ENCODE measurements at regions not wholly inside any gene's neighbourhood (a gene's known extent, or its start where the extent isn't known, plus 50 kb on each side); places are given as distances from the start of the nearest gene placed in this dataset.

DNA sequence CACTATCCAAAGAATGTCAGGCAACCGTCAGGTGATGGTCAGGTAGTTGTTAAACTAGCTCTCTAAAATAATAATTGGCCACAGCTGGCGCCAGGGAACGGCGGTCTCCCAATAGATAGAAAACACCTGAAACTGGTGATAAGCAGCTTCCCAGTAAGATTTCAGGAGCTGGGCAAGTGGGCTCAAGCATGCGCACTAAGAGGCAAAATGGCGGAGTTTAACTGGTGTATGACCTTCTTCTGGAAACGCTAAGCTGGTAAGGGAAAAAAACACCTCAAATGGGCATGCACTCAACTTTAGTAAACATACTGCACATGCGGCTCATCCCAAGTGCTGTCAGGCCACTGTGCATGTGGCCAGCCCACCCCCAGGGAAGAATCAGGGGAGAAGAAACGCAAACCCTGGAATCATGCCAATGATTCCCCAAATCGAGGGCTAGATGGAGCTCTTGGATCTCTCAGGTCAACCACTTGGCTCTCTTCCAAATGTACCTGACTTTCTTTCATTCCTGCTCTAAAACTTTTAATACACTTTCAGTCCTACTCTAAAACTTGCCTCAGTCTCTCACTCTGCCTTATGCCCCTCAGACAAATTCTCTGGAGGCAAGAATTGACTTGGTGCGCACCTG, 195.0 kb downstream of the ZNF621 start:
- DNase-seq (ENCODE audit: low spot score in 2 of 2, unreplicated experiment in 2 of 2) = no peak
- TF ChIP-seq, protein P1, sequence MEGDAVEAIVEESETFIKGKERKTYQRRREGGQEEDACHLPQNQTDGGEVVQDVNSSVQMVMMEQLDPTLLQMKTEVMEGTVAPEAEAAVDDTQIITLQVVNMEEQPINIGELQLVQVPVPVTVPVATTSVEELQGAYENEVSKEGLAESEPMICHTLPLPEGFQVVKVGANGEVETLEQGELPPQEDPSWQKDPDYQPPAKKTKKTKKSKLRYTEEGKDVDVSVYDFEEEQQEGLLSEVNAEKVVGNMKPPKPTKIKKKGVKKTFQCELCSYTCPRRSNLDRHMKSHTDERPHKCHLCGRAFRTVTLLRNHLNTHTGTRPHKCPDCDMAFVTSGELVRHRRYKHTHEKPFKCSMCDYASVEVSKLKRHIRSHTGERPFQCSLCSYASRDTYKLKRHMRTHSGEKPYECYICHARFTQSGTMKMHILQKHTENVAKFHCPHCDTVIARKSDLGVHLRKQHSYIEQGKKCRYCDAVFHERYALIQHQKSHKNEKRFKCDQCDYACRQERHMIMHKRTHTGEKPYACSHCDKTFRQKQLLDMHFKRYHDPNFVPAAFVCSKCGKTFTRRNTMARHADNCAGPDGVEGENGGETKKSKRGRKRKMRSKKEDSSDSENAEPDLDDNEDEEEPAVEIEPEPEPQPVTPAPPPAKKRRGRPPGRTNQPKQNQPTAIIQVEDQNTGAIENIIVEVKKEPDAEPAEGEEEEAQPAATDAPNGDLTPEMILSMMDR (IDR thresholded peaks at IDR 0.05; ENCODE audit: unreplicated experiment) = no peak
- H3K4me1 Mint-ChIP-seq = peaks cover 15% of the 10 kb centered on the region
- no peak overlapping the region for H3K27ac Mint-ChIP-seq
- H3K27me3 Mint-ChIP-seq (ENCODE audit: low read depth) = no peaks in the 10 kb centered on the region
- H3K4me3 Mint-ChIP-seq = no peak overlapping the region
- H3K36me3 Mint-ChIP-seq = no peaks in the 10 kb centered on the region
- no peaks in the 10 kb centered on the region for H3K9me3 Mint-ChIP-seq

DNA sequence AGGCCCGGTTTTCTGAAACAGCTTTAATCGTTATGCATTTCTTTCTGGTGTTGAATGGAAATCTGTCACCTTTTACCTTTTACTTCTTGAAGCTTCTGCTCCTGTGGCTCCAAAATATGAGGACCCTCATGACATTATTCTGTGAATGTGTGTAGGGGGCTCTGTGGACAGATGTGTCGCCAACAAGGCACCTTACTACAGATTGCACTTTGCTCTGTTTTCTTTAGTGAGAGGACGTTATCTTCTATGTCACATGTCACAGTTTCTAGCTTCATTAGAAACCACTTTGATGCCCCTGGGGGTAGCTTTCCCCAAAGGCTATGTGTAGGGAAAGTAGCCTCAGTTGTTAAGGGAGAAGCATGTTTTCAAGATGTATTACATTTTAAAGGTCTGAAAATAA, 195.6 kb downstream of the ZNF621 start:
- no peak for DNase-seq (ENCODE audit: low spot score in 2 of 2, unreplicated experiment in 2 of 2)
- Mint-ChIP-seq H3K36me3 (no peaks in the 10 kb centered on the region), H3K27me3 (ENCODE audit: low read depth) (no peaks in the 10 kb centered on the region), H3K27ac (no peak overlapping the region), H3K4me1 (peaks cover 14% of the 10 kb centered on the region), H3K4me3 (no peak overlapping the region), H3K9me3 (no peaks in the 10 kb centered on the region)
- TF ChIP-seq, protein P1 (IDR thresholded peaks at IDR 0.05; ENCODE audit: unreplicated experiment) = no peak

DNA sequence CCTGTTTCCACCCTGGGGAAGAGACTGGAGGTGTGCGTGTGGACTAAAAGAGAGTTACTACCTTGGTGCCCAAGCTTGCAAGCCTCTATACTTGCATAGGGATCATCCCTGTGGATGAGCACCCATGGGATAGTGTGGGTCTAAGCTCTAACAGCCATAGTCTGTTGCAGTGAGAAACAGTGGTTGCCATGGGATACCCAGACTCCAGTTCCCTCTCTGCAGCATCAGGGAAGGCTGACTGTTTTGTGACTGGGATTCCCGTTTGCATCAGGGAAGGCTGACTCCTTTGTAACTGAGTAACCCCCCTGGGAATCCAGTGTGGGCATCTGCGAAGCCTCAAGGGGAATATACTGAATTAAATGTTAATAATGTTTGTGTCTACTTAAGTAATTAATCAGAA, 196.1 kb downstream of the ZNF621 start:
- no peak overlapping the region for H3K27ac Mint-ChIP-seq
- H3K36me3 Mint-ChIP-seq = no peaks in the 10 kb centered on the region
- TF ChIP-seq, protein P1 (IDR thresholded peaks at IDR 0.05; ENCODE audit: unreplicated experiment) = no peak
- H3K4me3 Mint-ChIP-seq = no peak overlapping the region
- peaks cover 15% of the 10 kb centered on the region for H3K4me1 Mint-ChIP-seq
- DNase-seq (ENCODE audit: low spot score in 2 of 2, unreplicated experiment in 2 of 2) = no peak
- no peaks in the 10 kb centered on the region for H3K27me3 Mint-ChIP-seq (ENCODE audit: low read depth)
- no peaks in the 10 kb centered on the region for H3K9me3 Mint-ChIP-seq

DNA sequence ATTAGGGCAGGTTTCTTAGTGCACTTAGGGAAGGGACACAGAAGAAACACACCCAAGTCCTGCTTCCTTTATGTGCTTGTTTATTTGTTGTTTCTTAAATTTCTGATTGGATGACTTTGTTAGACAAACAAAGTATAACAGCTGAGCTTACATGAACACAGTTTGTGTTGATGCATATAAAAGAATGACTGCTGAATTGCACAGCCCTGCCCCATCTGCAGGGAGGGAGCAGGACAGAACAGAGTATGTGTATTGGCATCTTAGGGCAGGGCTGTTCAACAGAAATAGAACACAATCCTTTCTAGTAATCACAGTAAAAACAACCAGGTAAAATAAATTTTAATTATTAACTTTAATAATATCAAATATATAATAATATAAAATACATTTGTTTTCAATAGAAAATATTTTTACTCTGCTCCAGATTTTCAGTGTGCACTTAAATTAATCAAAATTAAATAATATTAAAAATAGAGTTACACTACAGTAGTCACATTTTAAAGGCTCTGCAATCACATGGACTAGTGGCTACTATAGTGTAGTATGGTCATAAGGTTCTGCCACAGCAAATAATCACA, 198.4 kb downstream of the ZNF621 start:
- H3K27me3 Mint-ChIP-seq (ENCODE audit: low read depth) = no peaks in the 10 kb centered on the region
- no peaks in the 10 kb centered on the region for H3K36me3 Mint-ChIP-seq

DNA sequence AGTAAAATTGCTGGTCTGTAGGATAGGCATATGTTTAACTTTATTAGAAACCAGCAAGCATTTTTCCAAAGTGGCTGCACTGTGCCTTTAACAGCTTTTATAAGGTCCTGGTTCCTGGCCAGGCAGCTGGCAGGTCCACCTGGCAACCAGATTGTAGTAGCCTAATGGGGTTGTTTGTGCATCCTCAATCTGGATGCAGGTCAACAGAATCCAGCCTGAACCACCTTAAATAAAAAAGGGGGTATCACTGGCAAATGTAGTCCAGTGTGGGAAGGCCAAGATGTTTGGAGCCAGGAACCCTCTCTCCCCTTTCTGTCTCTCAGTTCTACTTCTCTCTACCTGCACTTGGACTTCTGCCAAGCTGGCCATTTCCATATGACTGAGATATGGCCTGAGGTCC, 200.3 kb downstream of the ZNF621 start:
- Mint-ChIP-seq H3K4me3 (no peak overlapping the region), H3K36me3 (peaks cover 5% of the 10 kb centered on the region), H3K27ac (no peak overlapping the region), H3K4me1 (peaks cover 7% of the 10 kb centered on the region), H3K9me3 (peaks cover 22% of the 10 kb centered on the region), H3K27me3 (ENCODE audit: low read depth) (no peaks in the 10 kb centered on the region)
- TF ChIP-seq, protein P1 (IDR thresholded peaks at IDR 0.05; ENCODE audit: unreplicated experiment) = no peak
- no peak for DNase-seq (ENCODE audit: low spot score in 2 of 2, unreplicated experiment in 2 of 2)

More for the DNA sequence above, 198.4 kb downstream of the ZNF621 start:
- TF ChIP-seq, protein P1 (IDR thresholded peaks at IDR 0.05; ENCODE audit: unreplicated experiment) = no peak
- Mint-ChIP-seq H3K9me3 (peaks cover 6% of the 10 kb centered on the region), H3K4me3 (no peak overlapping the region), H3K4me1 (peaks cover 15% of the 10 kb centered on the region), H3K27ac (no peak overlapping the region)
- DNase-seq (ENCODE audit: low spot score in 2 of 2, unreplicated experiment in 2 of 2) = no peak
